ENCODE measurements at regions not wholly inside any gene's neighbourhood (a gene's known extent, or its start where the extent isn't known, plus 50 kb on each side); places are given as distances from the start of the nearest gene placed in this dataset.

- ChIA-PET POLR2A (no interaction called here), CTCF (ENCODE audit: unreplicated experiment) (no interaction called here)
- H3K4me2 ChIP-seq (ENCODE audit: low read length) = no peak overlapping the region
- H3K27ac ChIP-seq (ENCODE audit: low read depth, low read length, poor library complexity, severe bottlenecking) = no peak overlapping the region
- no peak overlapping the region; the same call in 1 of the 2 replicates for H2AFZ ChIP-seq (ENCODE audit: low read length)
- no peaks in the 10 kb centered on the region for H3K9me3 ChIP-seq (ENCODE audit: low read length)
- H3K9me2 ChIP-seq (ENCODE audit: insufficient read depth, low read length) = no peaks in the 10 kb centered on the region
- no peaks in the 10 kb centered on the region for H3K36me3 ChIP-seq (ENCODE audit: insufficient read depth, low read length)
- H3K79me2 ChIP-seq (ENCODE audit: insufficient read depth, low read depth, low read length) = no peaks in the 10 kb centered on the region
- H3K4me3 ChIP-seq (ENCODE audit: low read depth, low read length, poor library complexity, severe bottlenecking) = no peak overlapping the region
- BruUV-seq (replicated peaks) = no TSS peak
- no peak for DNase-seq (ENCODE audit: low spot score)
- no peaks in the 10 kb centered on the region for H3K4me1 ChIP-seq (ENCODE audit: insufficient read depth, low read length, poor library complexity, severe bottlenecking)
- intact Hi-C loops (cut with micrococcal nuclease; ENCODE audit: unreplicated experiment) = no loop called here
- no peaks in the 10 kb centered on the region for H4K20me1 ChIP-seq (ENCODE audit: insufficient read depth, low read length)
- no peak for TF ChIP-seq EZH2phosphoT487 (IDR thresholded peaks at IDR 0.05; ENCODE audit: borderline replicate concordance, low read depth, low read length)
- no peak for TF ChIP-seq CTCF (conservative IDR thresholded peaks at IDR 0.05; ENCODE audit: low read length)
Observed at GRCh38 chr6:56758553-56758952, 115.9 kb upstream of the DST start.

GRCh38 chr6:56758120-56758519 lies 115.4 kb upstream of the DST start:
- H3K9me3 ChIP-seq (ENCODE audit: low read length) = no peaks in the 10 kb centered on the region
- H3K4me3 ChIP-seq (ENCODE audit: low read depth, low read length, poor library complexity, severe bottlenecking) = no peak overlapping the region
- H3K4me1 ChIP-seq (ENCODE audit: insufficient read depth, low read length, poor library complexity, severe bottlenecking) = no peaks in the 10 kb centered on the region
- CTCF ChIA-PET (ENCODE audit: unreplicated experiment) = no interaction called here
- no peaks in the 10 kb centered on the region for H3K79me2 ChIP-seq (ENCODE audit: insufficient read depth, low read depth, low read length)
- no peaks in the 10 kb centered on the region for H3K9me2 ChIP-seq (ENCODE audit: insufficient read depth, low read length)
- no peak overlapping the region for H3K27ac ChIP-seq (ENCODE audit: low read depth, low read length, poor library complexity, severe bottlenecking)
- DNase-seq (ENCODE audit: low spot score) = no peak
- no peaks in the 10 kb centered on the region for H4K20me1 ChIP-seq (ENCODE audit: insufficient read depth, low read length)
- POLR2A ChIA-PET = interaction anchor here (0.6 to 1.3 kb wide), 2 partner anchors 44 to 259 kb away, joined by 3 read pairs; no protein-coding TSS in a partner anchor
- no peaks in the 10 kb centered on the region for H3K36me3 ChIP-seq (ENCODE audit: insufficient read depth, low read length)
- intact Hi-C loops (cut with micrococcal nuclease; ENCODE audit: unreplicated experiment) = no loop called here
- H2AFZ ChIP-seq (ENCODE audit: low read length) = no peak overlapping the region; the same call in 1 of the 2 replicates
- TF ChIP-seq EZH2phosphoT487 (IDR thresholded peaks at IDR 0.05; ENCODE audit: borderline replicate concordance, low read depth, low read length) (no peak), CTCF (conservative IDR thresholded peaks at IDR 0.05; ENCODE audit: low read length) (no peak)
- no peak overlapping the region for H3K4me2 ChIP-seq (ENCODE audit: low read length)
- no TSS peak for BruUV-seq (replicated peaks)

- Histone ChIP-seq H3K27ac (ENCODE audit: low read depth, low read length, poor library complexity, severe bottlenecking) (no peak overlapping the region), H3K9me3 (ENCODE audit: low read length) (no peaks in the 10 kb centered on the region), H2AFZ (ENCODE audit: low read length) (no peak overlapping the region), H3K4me2 (ENCODE audit: low read length) (no peak overlapping the region), H3K36me3 (ENCODE audit: insufficient read depth, low read length) (no peaks in the 10 kb centered on the region), H3K4me3 (ENCODE audit: low read depth, low read length, poor library complexity, severe bottlenecking) (no peak overlapping the region), H4K20me1 (ENCODE audit: insufficient read depth, low read length) (no peaks in the 10 kb centered on the region), H3K4me1 (ENCODE audit: insufficient read depth, low read length, poor library complexity, severe bottlenecking) (no peaks in the 10 kb centered on the region), H3K79me2 (ENCODE audit: insufficient read depth, low read depth, low read length) (no peaks in the 10 kb centered on the region), H3K9me2 (ENCODE audit: insufficient read depth, low read length) (no peaks in the 10 kb centered on the region)
- intact Hi-C loops (cut with micrococcal nuclease; ENCODE audit: unreplicated experiment) = no loop called here
- no peak for TF ChIP-seq EZH2phosphoT487 (IDR thresholded peaks at IDR 0.05; ENCODE audit: borderline replicate concordance, low read depth, low read length)
- TF ChIP-seq CTCF (conservative IDR thresholded peaks at IDR 0.05; ENCODE audit: low read length) = no peak
- BruUV-seq (replicated peaks) = no TSS peak
- ChIA-PET CTCF (ENCODE audit: unreplicated experiment) (interaction anchor here (1.0 kb wide), 1 partner anchor 17 kb away, joined by 3 read pairs; no protein-coding TSS in a partner anchor), POLR2A (interaction anchor here (0.6 to 1.3 kb wide), 5 partner anchors 13 to 1815 kb away, joined by 3 read pairs; no protein-coding TSS in a partner anchor)
- no peak for DNase-seq (ENCODE audit: low spot score)
Observed at GRCh38 chr6:56757588-56757984, 114.9 kb upstream of the DST start.

Data from OCI-LY7 (cell line).